ENCODE measurements at regions not wholly inside any gene's neighbourhood (a gene's known extent, or its start where the extent isn't known, plus 50 kb on each side); places are given as distances from the start of the nearest gene placed in this dataset.

DNA sequence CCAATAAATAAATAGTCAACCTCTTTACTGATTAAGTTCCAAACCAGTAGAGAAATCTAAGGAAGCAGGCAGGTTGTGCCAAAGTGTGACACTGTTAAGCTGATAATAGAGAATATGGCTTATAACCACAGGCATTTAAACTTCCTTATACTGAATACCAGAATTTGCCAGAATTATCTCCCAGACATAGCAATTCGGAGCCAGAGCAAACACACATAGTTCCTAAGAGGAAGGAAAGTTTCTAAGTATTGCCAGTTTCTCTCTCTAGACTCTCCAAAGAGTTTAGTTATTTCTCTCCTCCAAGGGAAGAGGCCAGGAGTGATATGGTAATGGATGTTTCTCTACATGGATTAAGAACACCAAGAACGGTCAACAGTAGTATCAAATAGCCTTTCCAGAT, 191.7 kb upstream of the CPEB2 start:
- no peak overlapping the region for H3K4ac ChIP-seq (ENCODE audit: low read depth, low read length)
- H2BK120ac ChIP-seq (ENCODE audit: low read depth, low read length, poor library complexity, severe bottlenecking): no peak overlapping the region
- DNase-seq: no peak
- H3T11ph ChIP-seq (ENCODE audit: low read length): no peak overlapping the region
- no peak overlapping the region for H2BK5ac ChIP-seq (ENCODE audit: insufficient read length, low read length)
- H3K27me3 Mint-ChIP-seq (ENCODE audit: low read depth): no peaks in the 10 kb centered on the region
- H2BK15ac ChIP-seq (ENCODE audit: low read depth, low read length): no peak overlapping the region
- H4K8ac ChIP-seq (replicated peaks; ENCODE audit: insufficient read length, low read depth, low read length): no peak overlapping the region
- no peak overlapping the region for H2BK12ac ChIP-seq (ENCODE audit: insufficient read length, low read depth, low read length)
- peaks cover 0 to 6% (median 5%) of the 10 kb centered on the region in 3 experiments; a peak in 6 of 7 replicates for H3K36me3 Mint-ChIP-seq (ENCODE audit: insufficient read depth in 1 of 3, low read depth in 3 of 3)
- no peaks in the 10 kb centered on the region for H3K79me2 ChIP-seq (ENCODE audit: insufficient read depth, low read length)
- no peaks in the 10 kb centered on the region for H4K20me1 ChIP-seq (ENCODE audit: control insufficient read depth, insufficient read depth, insufficient read length)
- no peaks in the 10 kb centered on the region for H3K27me3 ChIP-seq (ENCODE audit: insufficient read depth, low read length)
- no CpG with 5 or more reads among the region's 2 CpGs for WGBS (ENCODE audit: extremely low coverage, insufficient read length, low lambda C conversion rate)
- H3K9me3 Mint-ChIP-seq: peaks cover 5 to 9% of the 10 kb centered on the region in 2 experiments; a peak in 4 of 5 replicates
- no peak overlapping the region for H3K27ac Mint-ChIP-seq
- H2AK5ac ChIP-seq (ENCODE audit: insufficient read length, low read length): no peak overlapping the region
- H3K9ac ChIP-seq (ENCODE audit: extremely low read depth, insufficient read length, low read length): no peak overlapping the region
- no peak overlapping the region for H3K4me3 Mint-ChIP-seq
- peaks cover 0 to 2% of the 10 kb centered on the region in 2 experiments; a peak in 1 of 4 replicates for H3K4me1 Mint-ChIP-seq
- TF ChIP-seq, protein P1, sequence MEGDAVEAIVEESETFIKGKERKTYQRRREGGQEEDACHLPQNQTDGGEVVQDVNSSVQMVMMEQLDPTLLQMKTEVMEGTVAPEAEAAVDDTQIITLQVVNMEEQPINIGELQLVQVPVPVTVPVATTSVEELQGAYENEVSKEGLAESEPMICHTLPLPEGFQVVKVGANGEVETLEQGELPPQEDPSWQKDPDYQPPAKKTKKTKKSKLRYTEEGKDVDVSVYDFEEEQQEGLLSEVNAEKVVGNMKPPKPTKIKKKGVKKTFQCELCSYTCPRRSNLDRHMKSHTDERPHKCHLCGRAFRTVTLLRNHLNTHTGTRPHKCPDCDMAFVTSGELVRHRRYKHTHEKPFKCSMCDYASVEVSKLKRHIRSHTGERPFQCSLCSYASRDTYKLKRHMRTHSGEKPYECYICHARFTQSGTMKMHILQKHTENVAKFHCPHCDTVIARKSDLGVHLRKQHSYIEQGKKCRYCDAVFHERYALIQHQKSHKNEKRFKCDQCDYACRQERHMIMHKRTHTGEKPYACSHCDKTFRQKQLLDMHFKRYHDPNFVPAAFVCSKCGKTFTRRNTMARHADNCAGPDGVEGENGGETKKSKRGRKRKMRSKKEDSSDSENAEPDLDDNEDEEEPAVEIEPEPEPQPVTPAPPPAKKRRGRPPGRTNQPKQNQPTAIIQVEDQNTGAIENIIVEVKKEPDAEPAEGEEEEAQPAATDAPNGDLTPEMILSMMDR (conservative IDR thresholded peaks at IDR 0.05): no peak
- no peaks in the 10 kb centered on the region for H3K9me3 ChIP-seq (ENCODE audit: control insufficient read depth, low read depth, low read length)
- H4K91ac ChIP-seq (ENCODE audit: insufficient read length, low read depth, low read length): no peak overlapping the region
- H3K18ac ChIP-seq (ENCODE audit: insufficient read length, low read depth, low read length): no peak overlapping the region
- no peaks in the 10 kb centered on the region for H3K4me1 ChIP-seq (ENCODE audit: insufficient read depth, low read length)
- no peak overlapping the region for H3K27ac ChIP-seq (ENCODE audit: insufficient read length, low read depth, low read length)
- no peak overlapping the region for H3K14ac ChIP-seq (ENCODE audit: insufficient read depth, low read length)
- no peak overlapping the region for H2BK20ac ChIP-seq (ENCODE audit: low read depth, low read length, poor library complexity, severe bottlenecking)
- H3K79me1 ChIP-seq (ENCODE audit: insufficient read depth, low read depth, low read length, poor library complexity, severe bottlenecking): no peaks in the 10 kb centered on the region
- no peaks in the 10 kb centered on the region for H3K23me2 ChIP-seq (ENCODE audit: insufficient read length, low read depth, low read length, poor library complexity, severe bottlenecking)
- H4K5ac ChIP-seq (ENCODE audit: insufficient read length, low read depth, low read length): no peak overlapping the region
- no peak overlapping the region for H2AFZ ChIP-seq (ENCODE audit: low read length)
- no peak overlapping the region for H3K4me2 ChIP-seq (ENCODE audit: insufficient read depth, insufficient read length, low read length)
- no peak overlapping the region for H3K23ac ChIP-seq (ENCODE audit: insufficient read length, low read depth, low read length)
- no peak overlapping the region for H3K56ac ChIP-seq (ENCODE audit: insufficient read length, low read depth, low read length)

Measured in H9 (cell line).